ENCODE measurements at regions not wholly inside any gene's neighbourhood (a gene's known extent, or its start where the extent isn't known, plus 50 kb on each side); places are given as distances from the start of the nearest gene placed in this dataset.

DNA sequence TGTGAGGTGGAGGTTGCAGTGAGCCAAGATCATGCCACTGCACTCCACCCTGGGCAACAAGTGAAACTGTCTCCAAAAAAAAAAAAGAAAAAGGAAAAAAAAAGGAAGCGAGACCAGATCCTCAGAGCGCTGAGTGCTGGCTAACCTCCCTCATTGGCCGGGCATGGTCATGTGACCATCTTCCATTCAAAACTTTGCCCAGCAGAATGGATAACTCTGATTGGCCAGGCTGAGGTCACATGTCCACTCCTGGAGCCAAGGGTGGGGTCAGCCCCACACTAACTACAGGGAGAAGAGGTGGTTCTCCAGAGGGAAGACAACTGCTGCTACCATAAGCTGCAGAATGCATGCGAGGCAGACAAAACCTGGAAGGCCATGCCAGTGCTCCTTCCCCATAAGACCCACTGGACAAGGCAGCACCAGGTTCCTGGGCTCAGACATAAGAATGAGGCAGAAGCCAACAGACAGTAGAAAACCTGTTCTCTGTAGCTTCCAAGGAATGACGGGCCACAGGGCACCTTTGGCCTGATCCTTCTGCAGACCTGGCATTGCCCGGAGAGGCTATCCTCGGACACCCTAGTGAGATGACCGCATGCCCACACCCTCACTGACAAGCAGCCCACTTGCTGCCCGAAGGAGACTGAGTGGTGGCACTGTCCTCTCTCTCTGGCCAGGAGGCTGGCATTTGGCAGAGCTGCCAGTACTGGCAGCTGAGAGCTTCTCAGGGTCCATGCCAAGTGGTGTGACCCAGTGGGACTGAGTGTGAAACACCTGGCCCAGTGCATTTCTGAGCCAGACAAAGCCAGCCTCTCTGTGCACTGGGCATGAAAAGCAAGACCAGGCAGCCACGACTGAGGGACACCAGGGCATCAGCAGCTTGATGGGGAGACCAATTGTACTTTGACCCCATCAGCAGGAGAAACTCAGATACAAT is 311.9 kb upstream of the SULF2 start:
- DNase-seq, result no peak

DNA sequence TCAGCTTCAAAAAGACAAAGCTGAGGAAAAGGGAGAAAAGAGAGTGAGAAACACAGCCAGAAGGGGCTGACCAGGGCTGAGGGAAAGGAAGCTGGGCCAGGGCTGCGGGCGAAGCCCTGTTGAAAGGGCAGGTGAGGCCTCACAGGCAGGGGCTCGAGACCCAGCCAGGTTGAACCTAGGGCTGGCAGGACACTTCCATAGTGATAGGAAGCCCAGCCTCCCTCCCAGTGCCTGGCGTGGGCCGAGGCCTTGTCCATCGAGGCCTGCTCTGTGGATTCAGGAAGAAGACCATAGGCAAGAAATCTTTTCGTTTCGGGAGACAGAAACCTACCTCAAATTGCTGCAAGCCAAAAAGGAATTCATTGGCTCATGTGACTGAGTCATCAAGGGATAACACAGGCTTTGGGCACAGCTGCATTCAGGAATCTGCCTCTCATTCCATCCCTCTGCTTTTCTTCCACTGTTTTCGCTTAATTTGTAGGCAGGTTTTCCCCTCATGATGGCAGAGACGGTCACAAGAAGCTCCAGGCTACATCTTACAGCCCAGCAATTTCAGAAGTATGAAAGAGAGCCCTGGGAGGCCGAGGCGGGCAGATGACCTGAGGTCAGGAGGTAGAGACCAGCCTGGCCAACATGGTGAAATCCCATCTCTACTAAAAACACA is 311.1 kb upstream of the SULF2 start:
- no peak for DNase-seq

DNA sequence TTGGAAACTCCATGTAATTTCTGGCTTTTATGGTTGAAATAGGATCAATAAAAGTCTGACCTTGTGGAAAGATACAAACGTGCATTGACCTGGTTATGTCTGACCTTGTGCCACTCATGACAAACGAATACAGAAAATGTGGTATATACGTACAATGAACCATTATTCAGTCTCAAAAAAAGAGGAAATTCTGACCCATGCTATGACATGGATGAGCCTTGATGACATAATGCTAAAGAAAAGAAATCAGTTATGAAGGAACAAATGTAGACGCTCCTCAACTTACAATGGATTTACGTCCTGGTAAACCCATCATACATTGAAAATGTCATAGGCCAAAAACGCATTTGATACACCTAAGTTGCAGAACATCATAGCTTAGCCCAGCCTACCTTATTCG is 309.7 kb upstream of the SULF2 start:
- no peak for DNase-seq

DNA sequence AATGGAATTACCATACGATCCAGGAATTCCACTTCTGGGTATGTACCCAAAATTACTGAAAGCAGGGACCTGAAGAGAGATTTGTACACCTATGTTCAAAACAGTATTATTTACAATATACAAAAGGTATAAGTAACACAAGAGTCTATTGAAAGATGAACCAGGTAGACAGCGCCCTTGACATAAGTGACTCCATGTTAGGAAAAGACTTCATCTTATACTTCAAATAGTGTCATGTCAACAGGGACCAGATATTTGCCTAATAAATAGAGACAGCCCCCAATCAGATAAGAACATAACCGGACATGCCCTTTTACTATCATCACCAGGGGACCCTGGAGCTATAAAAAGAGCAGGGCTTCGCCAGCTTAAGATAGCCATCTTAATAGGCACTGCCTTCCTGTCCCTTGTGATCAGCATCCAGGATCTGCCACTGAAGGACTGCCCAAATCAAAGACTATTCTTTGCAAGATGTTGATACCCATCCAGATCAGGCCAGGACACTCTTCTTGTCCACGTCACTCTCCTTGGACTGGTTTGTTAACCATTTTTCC is 309.0 kb upstream of the SULF2 start:
- no peak for DNase-seq

DNA sequence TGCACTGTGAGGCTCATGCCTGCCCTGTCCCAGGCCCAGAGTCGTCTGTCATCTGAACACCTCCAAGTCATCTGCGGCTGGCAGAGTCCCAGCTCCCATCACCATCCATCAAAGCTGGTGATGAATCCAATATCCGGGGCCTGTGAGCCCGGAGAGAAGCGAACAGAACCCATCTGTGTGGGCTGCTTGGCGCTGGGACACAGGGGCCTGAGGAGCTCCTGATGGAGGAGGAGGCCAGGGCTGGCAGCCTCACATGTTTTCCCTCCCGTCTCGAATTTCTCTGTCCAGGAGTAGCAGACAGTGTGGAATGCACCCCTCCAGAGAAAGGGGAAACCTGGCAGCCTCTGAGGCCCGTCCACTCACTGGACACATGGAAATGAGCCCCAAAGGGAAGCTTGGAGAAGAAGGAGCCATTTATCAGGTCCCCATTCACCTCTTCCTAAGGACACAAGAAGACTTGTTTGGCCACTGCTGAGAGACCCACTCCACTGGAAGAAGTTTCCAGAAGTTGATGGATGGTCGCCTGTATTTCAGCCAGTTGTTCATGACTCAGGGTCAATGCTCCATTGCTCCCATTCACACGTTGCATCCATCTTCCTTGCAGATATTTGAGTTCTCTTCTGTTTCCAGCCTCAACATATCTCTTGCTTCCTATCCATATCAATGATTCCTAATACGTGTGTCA is 307.5 kb upstream of the SULF2 start:
- DNase-seq, result no peak

DNA sequence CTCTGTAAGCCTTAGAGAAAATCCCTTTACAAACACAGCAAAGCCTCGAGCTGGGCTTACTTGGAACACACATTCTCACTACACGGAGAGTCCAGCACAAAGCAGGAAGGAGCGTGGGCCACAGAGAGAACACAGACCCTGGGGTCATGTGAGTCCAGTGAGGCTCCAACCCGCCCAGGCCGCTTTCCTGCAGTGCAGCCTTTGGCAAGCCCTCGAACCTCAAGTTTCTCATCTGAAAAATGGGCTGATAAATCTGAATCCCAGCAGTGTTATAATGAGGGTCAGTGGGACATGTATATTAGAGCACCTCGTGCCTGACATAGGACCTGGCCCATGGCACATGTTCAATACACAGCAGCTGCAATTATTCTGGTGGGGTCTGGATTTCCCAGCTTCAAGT is 305.5 kb upstream of the SULF2 start:
- no peak for DNase-seq

DNA sequence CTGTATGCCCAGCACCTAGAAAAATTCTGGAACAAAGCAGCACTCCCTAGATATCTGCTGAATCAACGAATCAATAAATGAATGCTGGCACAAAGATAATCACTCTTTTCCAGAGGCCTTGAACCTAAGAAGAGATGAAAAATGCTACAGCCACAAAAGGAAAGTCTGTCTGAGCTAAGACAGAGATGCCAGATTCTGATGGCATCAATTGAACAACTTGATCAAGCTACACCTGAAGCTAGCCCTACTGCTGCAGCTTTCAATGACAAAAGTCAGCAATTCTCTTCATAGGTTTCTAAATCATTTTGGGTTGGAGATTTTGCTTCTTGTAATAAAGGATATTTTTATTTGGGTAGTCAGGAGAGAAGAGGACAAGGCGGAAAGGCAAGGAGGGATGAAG is 305.0 kb upstream of the SULF2 start:
- no peak for DNase-seq

DNA sequence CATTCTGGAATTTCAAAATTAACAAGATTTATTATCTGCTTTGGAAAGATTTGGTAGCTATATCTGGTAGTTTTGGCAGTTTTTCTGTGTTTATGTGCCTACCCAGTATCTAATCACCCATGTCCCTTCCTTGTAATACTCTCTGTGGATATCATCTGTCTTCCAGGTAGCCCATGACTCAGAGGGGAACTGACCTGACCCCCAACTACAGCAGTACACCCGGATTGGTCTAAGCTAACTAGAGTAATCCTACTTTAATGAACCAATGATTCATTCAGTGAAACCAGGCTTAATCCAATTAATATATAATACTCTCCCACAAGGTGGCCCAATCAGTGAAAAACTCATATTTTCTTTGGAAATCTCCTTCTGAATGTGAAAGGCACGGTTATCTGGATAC is 295.3 kb upstream of the SULF2 start:
- no peak for DNase-seq

DNA sequence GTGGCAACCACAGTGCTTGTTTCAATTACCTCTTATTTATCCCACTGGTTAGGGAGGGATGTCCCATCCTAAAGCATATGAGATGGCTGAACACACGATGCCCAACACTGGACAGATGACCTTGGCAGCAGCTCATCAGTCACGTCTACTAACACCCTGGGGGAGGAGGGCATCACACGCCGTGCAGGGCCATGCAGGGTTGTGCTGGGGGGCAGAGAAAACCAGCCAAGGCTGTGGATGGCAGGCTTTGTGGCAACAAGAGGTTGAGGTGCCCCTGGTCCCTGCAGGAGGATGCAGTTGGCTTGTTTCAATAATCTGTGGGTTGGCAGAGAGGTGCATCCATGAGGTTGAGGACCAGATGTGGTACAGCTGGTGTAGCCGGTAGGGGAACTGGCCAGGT is 293.7 kb upstream of the SULF2 start:
- DNase-seq, result no peak

DNA sequence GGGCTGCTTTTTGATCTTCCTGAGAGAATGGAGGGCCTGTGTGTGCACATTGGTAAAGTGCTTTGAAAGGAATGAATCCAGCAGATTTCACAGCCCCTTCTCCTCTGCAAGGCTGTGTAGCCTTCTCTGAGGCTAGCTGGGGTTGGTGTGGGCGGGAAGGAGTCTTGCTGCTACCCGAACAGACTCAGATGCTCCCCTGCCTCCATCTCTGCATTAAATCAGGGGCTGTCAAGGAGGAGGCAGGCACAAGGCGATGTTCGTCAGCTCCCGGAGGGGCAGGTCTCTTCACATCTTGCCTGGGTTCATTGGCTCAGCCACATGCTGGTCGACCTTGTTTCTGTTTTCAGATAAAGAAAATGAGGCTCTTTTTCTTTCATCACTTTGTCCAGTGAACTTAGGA is 291.5 kb upstream of the SULF2 start:
- no peak for DNase-seq

DNA sequence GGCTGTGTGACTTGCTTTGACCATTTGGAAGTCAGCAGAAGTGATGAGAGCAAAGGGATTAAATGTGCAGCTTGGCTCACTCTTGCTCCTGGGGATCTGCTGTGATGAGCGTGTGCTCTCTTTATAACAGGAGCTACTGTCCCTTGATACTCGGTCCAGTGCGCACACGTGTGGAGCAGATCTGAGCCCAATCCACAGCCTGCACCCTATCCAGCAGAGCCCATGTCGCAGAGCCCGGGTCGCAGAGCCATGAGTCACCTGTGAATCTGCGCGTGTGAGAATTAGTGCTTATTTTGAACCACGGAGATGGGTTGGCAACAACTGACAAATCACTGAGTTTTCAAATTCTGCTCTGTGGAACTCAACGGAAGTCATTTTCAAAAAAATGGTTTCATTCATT is 291.0 kb upstream of the SULF2 start:
- no peak for DNase-seq

DNA sequence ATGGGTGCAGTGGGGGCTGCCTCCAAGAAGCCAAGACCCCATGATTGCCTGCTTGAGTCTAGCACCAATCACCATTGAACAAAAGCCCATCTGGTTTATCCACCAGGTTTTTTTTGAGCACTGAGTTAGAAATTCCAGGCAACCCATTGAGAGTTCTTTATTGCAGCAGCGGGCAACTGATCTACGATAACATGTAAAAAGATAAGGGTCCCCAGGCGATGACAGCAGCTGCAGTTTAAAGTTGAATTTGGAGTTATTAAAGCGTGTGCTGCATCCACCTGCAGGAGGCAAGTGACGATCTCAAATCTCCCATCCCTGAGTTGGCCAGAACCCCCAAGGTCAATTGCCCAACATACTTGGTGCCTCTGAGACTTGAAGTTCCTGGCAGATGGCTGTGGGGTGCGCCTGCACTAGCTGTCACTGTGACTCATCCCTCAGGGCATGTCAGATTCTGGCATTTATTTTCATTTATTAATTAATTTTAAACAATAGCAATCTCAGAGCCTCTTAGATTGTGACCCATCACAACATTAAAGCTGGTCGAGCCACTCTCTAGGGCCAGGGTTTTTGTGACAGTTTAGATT is 290.4 kb upstream of the SULF2 start:
- DNase-seq, result no peak

DNA sequence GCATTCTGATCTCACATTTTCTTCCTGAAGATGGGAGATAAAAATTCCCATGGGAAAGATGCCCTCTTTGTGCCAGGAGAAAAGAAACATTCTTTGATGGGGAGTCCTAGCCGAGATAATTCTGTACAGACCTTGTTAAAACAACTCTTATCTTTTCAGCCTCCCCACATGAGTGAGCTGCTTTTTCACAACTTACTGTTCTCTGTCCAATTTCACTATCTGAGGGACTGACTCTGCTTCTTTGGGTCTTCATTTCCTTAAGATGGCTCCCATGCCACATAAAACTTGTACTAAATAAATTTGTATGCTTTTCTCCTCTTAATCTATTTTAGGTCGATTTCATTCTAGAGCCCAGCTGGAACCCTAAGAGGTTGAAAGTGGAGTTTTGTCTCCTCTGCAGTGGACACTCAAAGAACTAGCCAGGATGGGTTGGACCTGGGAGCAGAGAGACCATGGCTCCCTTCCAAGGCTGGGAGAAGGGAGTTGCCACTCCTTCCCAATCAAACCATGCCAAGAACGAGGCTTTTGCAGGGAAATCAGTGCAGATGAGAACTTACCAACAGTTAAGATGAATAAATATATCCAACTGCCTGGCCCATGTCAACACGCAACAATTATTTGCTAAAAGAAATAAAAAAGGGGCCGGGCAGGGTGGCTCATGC is 285.8 kb upstream of the SULF2 start:
- no peak for DNase-seq

DNA sequence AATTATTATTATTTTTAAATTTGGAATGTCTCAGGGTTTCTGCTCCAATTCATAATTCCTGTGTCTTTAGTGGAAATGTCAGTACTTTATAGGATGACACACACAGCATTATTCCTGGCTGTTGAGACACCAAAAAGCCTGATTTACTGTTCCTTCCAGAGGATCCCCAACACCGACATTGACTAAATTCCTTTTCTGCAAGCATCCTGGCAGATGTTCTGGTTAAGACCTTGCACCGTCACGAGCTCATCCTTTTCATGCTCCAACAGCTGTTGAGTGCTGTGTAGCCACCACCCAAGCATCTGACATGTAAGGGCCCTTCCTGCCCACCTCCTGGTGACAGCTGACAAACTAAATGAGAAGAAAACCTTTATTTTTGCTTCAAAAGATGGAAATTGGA is 284.3 kb upstream of the SULF2 start:
- DNase-seq, result no peak

DNA sequence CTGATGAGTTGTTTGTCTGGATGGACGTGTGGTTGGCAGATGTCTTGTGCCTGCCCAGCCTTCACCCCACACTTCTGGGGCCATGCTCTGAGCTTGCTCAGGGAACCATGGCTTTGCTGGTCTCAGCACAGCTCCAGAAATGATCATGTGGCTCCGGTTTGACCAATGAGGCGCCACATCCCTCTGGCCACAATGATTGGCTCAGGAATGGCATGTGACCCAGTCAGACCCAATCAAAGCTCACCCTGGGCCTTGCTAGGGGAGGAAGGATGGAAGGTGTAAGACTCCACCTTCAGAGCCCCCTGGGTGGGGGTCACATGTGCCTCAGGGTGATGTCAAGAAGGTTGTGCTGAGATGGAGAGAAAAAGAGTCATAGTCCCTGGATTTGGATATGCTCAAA is 281.6 kb upstream of the SULF2 start:
- no peak for DNase-seq

DNA sequence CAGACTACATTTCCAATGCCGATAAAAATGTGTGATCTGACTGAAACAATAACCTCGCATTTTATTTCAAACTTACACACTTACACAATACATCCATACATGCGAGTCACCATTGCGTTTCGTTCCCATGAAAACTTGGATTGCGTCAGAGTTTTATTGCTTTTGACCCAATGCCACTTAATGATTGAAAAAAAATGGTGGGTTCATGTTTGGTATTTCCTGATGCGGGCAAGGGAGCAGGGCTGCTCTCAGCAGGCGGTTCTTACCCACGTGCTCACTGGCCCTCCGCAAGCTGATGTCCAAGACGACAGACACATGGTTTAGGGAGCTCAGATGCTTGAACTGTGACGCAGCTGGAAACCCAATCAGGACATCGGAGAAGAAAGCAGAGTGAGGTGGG is 281.0 kb upstream of the SULF2 start:
- DNase-seq, result no peak

DNA sequence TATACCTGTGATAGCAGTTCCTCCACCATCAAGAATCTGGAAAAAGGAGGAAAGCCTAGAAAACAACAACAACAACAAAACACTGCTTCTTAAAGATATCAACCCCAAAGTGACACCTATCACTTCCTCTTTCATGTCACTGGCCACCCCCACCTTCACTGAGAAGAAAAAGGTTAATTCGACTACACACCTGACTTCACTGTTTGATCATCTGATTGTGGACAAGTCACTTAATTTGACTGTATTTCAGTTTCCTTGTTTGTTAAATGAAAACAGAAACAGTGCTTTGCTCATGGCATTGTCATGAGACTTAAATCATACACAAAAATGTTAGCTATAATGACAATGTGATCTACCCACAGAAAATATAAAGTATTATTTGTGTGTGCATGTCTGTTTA is 280.6 kb upstream of the SULF2 start:
- no peak for DNase-seq

DNA sequence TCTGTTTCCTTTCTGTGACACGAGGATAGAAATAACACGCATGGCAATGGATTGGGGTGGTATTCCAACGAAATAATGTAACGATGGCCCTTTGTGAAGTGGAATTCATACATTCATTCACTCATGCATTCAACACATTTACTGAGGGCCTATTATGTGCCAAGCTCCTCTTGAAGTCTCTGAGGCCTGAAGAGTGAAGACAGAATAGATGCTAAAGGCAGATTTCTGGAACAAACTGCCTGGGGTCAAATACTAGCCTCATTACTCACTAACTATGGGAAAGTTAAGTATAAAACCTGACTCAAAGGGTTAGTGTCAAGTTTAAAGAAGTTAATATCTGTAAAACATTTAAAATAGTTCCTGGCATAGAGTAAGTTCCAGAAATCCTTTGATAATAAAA is 279.6 kb upstream of the SULF2 start:
- DNase-seq, result no peak

DNA sequence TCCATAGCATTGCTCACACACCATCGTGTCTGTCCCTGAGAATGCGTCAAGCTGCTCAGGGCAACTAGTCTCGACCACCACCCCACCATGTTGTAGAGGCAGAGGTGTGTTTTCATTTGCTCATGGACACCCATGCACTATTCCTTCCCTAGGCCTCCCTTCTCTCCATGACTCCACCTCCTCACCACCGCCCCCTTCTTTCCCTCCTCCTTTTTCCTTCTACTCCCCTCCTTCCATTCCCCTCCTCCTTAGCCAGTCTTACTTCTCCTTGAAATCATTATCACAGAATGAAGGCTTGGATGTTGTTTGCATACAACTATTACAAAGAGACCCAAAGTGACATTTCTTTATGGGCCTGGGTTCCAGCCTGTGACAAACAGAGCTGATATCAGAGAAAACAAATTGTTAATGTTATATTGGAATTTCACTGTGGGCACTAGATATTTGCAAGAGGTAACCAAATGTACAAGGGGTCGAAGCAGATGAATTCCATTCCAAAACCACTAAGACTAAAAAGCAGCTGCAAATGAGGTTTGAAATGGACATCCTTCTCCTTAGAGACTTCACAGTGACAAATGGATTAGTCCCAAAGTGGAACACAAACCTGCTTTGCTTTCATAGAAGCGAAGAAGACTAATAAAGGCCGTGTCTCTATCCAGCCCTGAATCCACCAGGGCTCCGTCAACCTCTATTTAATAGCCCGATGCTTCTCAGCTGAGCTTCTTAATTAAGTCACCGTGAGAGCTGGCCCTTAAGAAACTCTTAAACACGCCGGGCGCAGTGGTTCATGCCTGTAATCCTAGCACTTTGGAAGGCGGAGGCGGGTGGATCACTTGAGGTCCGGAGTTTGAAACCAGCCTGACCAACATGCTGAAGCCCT is 275.8 kb upstream of the SULF2 start:
- no peak for DNase-seq

DNA sequence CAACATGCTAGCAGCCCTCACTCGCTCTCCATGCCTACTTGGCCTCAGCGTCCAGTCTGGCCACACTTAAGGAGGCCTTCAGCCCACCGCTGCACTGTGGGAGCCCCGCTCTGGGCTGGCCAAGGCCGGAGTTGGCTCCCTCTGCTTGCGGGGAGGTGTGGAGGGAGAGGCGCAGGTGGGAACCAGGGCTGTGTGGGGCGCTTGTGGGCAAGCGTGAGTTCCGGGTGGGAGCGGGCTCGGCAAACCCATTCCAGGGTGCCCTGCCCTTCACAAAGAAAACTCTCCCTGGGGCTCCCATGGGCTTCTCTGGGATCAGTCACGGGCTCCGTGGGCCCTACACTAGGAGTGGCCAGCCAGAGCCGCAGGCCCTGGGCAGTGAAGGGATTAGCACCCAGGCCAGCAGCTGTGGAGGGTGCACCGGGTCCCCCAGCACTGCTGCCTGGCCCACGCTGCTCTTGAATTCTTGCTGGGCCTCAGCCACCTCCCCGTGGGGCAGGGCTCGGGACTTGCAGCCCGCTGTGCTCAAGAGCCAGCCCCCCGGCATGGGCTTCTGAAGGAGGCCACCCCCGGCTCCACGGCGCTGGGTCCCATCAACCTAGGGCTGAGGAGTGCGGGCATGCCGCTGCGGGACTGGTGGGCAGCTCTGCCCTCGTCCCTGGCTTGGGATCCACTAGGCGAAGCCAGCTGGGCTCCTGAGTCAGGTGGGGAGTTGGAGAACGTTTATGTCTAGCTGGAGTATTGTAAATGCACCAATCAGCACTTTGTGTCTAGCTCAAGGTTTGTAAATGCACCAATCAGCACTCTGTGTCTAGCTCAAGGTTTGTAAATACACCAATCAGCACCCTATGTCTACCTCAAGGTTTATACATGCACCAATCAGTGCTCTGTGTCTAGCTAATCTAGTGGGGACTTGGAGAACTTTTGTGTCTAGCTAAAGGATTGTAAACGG is 273.6 kb upstream of the SULF2 start:
- DNase-seq, result no peak

DNA sequence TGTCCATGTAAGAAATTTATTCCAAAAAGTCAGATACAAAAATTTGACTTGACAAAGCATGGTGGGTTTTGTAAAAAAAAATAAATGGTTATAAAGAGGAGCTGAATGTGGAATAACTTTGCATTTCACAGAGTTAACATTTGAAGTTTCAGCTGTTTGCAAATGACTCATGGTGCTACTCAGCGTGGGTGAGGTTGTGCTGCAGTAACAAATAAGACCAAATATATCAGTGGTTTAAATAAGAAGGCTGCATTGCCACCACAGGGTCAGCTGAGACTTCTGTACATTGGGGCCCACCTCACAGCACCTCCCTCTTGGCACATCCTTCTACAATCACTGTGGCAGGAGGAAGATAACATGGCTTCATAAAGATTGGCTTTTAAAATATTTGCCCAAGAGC is 272.5 kb upstream of the SULF2 start:
- DNase-seq, result no peak
